Endothelial cell of umbilical vein (primary cell): ENCODE measurements at regions not wholly inside any gene's neighbourhood (a gene's known extent, or its start where the extent isn't known, plus 50 kb on each side); places are given as distances from the start of the nearest gene placed in this dataset.

Experiments used
- BruUV-seq: library from RNA; stranded (reverse); fragments of 400-500 nt; replicated peaks from 2 replicates; lab custom pipeline; 2021; lab: Mats Ljungman, UMichigan
- CTCF ChIA-PET: fragments of 300-600, 350-600 bp; sonication (Branson Sonifier 250); formaldehyde crosslinking; loops from one replicate; lab custom pipeline; 2021; ENCODE audit warnings: antibody characterized with exemption, inconsistent platforms; lab: Charles Lee
- POLR2A ChIA-PET: fragments of 300-600, 350-600 bp; sonication (Branson Sonifier 250); formaldehyde crosslinking; loops from one replicate; lab custom pipeline; 2021; ENCODE audit warnings: antibody characterized with exemption, inconsistent platforms; lab: Charles Lee
- DNase-seq: peaks from one replicate; pipeline ENCODE4 v3.0.0-alpha.2; 2011; ENCODE audit warnings: low read depth, low spot score
- FAIRE-seq: peaks from 2 replicates; lab custom pipeline; 2011; peaks lifted over from hg19 to GRCh38; lab: Jason Lieb, UNC
- H2AFZ ChIP-seq: 2 replicates; pipeline ENCODE4 v1.6.0; 2012; ENCODE audit warnings: low read depth, low read length, control low read depth, inconsistent platforms
- H3K27ac ChIP-seq: 2 replicates; pipeline ENCODE4 v1.5.1; 2011; ENCODE audit warnings: low read depth, mild to moderate bottlenecking, control low read depth, low read length, moderate library complexity; ENCODE audit not compliant: insufficient read depth
- H3K27me3 ChIP-seq, 2 experiments: 2 replicates each; pipeline versions ENCODE4 v1.6.0 to v1.6.1; 2011; ENCODE audit warnings: low read length in 2 of 2, mixed read lengths in 1 of 2; ENCODE audit not compliant: control insufficient read depth in 2 of 2, insufficient read depth in 2 of 2
- H3K36me3 ChIP-seq, 2 experiments: 2 replicates in 1 of 2; 3 replicates in 1 of 2; pipeline ENCODE4 v1.5.1; 2011; ENCODE audit warnings: low read length in 2 of 2, mild to moderate bottlenecking in 1 of 2, moderate library complexity in 1 of 2; ENCODE audit not compliant: control insufficient read depth in 2 of 2, insufficient read depth in 2 of 2; ENCODE audit errors: extremely low read depth in 1 of 2
- H3K4me1 ChIP-seq: 3 replicates; pipeline ENCODE4 v1.5.1; 2011; ENCODE audit warnings: mild to moderate bottlenecking, low read length; ENCODE audit not compliant: control insufficient read depth, insufficient read depth; ENCODE audit errors: extremely low read depth
- H3K4me2 ChIP-seq: 2 replicates; pipeline ENCODE4 v1.6.1; 2011; ENCODE audit warnings: low read length, control low read depth, mixed read lengths; ENCODE audit not compliant: insufficient read depth
- H3K4me3 ChIP-seq, 3 experiments: fragments of 200-600 bp in 1 of 3; sonication (generic), shearing (Covaris generic) in 1 of 3; replicated peaks in 1 of 3; 2 replicates each; pipeline ENCODE4 v1.5.1; 2011 to 2016; ENCODE audit warnings: control low read depth in 3 of 3, low read length in 3 of 3, mild to moderate bottlenecking in 2 of 3, inconsistent platforms in 1 of 3, low read depth in 1 of 3, moderate library complexity in 1 of 3; ENCODE audit not compliant: insufficient read depth in 1 of 3
- H3K79me2 ChIP-seq: 2 replicates; pipeline ENCODE4 v1.6.0; 2012; ENCODE audit warnings: low read length, inconsistent platforms; ENCODE audit not compliant: control insufficient read depth, insufficient read depth
- H3K9ac ChIP-seq: replicated peaks from 2 replicates; pipeline ENCODE3; 2011; ENCODE audit warnings: low read length, control low read depth; ENCODE audit not compliant: insufficient read depth; ENCODE audit errors: extremely low read depth
- H3K9me1 ChIP-seq: replicated peaks from 3 replicates; pipeline ENCODE4 v1.6.0; 2011; ENCODE audit warnings: mild to moderate bottlenecking, low read length; ENCODE audit not compliant: control insufficient read depth, insufficient read depth; ENCODE audit errors: extremely low read depth
- H3K9me3 ChIP-seq: replicated peaks from 2 replicates; pipeline ENCODE4 v1.5.1; 2012; ENCODE audit warnings: low read length, inconsistent platforms; ENCODE audit not compliant: control insufficient read depth, insufficient read depth
- H4K20me1 ChIP-seq: replicated peaks from 2 replicates; pipeline ENCODE3; 2011; ENCODE audit warnings: mild to moderate bottlenecking, low read length; ENCODE audit not compliant: control insufficient read depth, insufficient read depth; ENCODE audit errors: extremely low read depth
- EZH2 ChIP-seq: IDR thresholded peaks from 2 replicates; pipeline ENCODE4 v1.6.1; 2012; ENCODE audit warnings: borderline replicate concordance, low read depth, mild to moderate bottlenecking, moderate library complexity, low read length, inconsistent platforms; ENCODE audit not compliant: severe bottlenecking
- FOS ChIP-seq: IDR thresholded peaks from 2 replicates; pipeline ENCODE4 v1.6.1; 2011; ENCODE audit warnings: mild to moderate bottlenecking, low read length, moderate library complexity, borderline replicate concordance; ENCODE audit not compliant: insufficient read depth
- GATA2 ChIP-seq: IDR thresholded peaks from 2 replicates; pipeline ENCODE4 v1.7.0; 2011; ENCODE audit warnings: low read depth, mild to moderate bottlenecking, moderate library complexity, mixed read lengths, low read length; ENCODE audit not compliant: insufficient read length, insufficient read depth
- JUN ChIP-seq: IDR thresholded peaks from 2 replicates; pipeline ENCODE4 v1.6.1; 2011; ENCODE audit warnings: borderline replicate concordance, low read depth; ENCODE audit not compliant: insufficient read length, insufficient read depth
- MYC ChIP-seq: IDR thresholded peaks from one replicate; pipeline ENCODE4 v1.6.1; 2011; ENCODE audit warnings: mild to moderate bottlenecking, low read depth, low read length
- POLR2A ChIP-seq: IDR thresholded peaks from 2 replicates; pipeline ENCODE4 v1.6.1; 2012; ENCODE audit warnings: low read depth, mild to moderate bottlenecking, control low read depth, low read length
- POLR2AphosphoS5 ChIP-seq: IDR thresholded peaks from 2 replicates; pipeline ENCODE4 v1.6.1; 2012; ENCODE audit warnings: low read depth, mild to moderate bottlenecking, control low read depth, low read length, moderate library complexity; ENCODE audit not compliant: insufficient read depth
- dilution Hi-C: fragments of 300-500 bp; cut with MboI; formaldehyde crosslinking; loops from one replicate; pipeline ENCODE4 v1.15.0; 2019; ENCODE audit warnings: low sequenced_read_pairs; ENCODE audit not compliant: extremely low pct_ligation_motif_present
- intact Hi-C: fragments of 100-400 bp; cut with micrococcal nuclease; formaldehyde crosslinking; loops from one replicate; pipeline ENCODE4 v1.10.0; 2022
- TF ChIP-seq, protein P1 (sequence below): IDR thresholded peaks from 2 replicates; pipeline ENCODE4 v1.6.1; 2011; ENCODE audit not compliant: insufficient read depth, insufficient read length
- TF ChIP-seq, protein P2 (sequence below), 2 donors: IDR thresholded peaks; 1 replicate in 1 of 2; 2 replicates in 1 of 2; pipeline ENCODE4 v1.5.1; 2011; ENCODE audit warnings: low read length in 2 of 2, mild to moderate bottlenecking in 2 of 2, moderate library complexity in 2 of 2, control low read depth in 1 of 2, inconsistent platforms in 1 of 2, low read depth in 1 of 2; ENCODE audit not compliant: insufficient read depth in 1 of 2; ENCODE audit errors: extremely low read depth in 1 of 2

DNA sequence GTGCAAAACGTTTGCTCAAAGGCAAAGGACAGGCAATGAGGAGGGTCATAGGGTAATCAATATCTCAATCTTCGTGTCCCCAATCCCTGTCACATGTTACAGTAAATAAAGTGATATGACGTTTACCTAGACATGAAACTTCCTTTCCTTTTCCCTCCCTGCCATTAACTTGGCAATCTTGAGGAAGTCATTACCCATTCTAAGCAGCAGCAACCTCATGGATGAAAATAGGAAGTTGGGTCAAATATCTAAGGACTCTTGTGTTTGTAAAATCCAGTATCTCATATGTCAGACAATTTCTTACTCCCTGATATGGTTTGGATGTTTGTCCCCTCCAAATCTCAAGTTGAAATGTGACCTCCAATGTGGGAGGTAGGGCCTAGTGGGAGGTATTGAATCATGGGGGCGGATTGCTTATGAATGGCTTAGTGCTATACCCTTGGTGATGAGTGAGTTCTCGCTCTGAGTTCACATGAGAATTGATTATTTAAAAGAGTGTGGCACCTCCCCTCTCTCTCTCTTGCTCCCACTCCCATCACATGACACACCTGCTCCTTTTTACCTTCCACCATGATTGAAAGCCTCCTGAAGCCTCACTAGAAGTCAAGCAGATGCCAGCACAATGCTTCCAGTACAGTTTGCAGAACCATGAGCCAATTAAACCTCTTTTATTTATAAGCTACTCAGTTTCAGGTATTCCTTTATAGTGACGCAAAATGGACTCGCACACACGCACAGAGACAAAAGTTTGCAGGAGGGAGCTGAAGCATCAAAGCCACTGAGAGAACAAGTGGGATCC lies 545.9 kb upstream of the JARID2 start:
- no peak for FAIRE-seq
- intact Hi-C loops (no loop called here), dilution Hi-C loops (no loop called here)
- Histone ChIP-seq H2AFZ (no peak overlapping the region), H3K9ac (no peak overlapping the region), H3K36me3 (no peaks in the 10 kb centered on the region), H3K4me2 (no peak overlapping the region), H3K79me2 (no peaks in the 10 kb centered on the region), H3K4me3 (no peak overlapping the region), H3K9me1 (no peaks in the 10 kb centered on the region), H4K20me1 (no peaks in the 10 kb centered on the region), H3K27ac (no peak overlapping the region), H3K27me3 (no peaks in the 10 kb centered on the region), H3K9me3 (peaks cover 2% of the 10 kb centered on the region), H3K4me1 (no peaks in the 10 kb centered on the region)
- TF ChIP-seq GATA2 = no peak
- TF ChIP-seq FOS = no peak
- no peak for TF ChIP-seq EZH2
- no peak for TF ChIP-seq POLR2AphosphoS5
- no peak for TF ChIP-seq MYC
- TF ChIP-seq, protein P1, sequence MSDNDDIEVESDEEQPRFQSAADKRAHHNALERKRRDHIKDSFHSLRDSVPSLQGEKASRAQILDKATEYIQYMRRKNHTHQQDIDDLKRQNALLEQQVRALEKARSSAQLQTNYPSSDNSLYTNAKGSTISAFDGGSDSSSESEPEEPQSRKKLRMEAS = no peak
- no peak for TF ChIP-seq JUN
- no peak for DNase-seq
- ChIA-PET POLR2A (no interaction called here), CTCF (no interaction called here)
- BruUV-seq = no TSS peak

DNA sequence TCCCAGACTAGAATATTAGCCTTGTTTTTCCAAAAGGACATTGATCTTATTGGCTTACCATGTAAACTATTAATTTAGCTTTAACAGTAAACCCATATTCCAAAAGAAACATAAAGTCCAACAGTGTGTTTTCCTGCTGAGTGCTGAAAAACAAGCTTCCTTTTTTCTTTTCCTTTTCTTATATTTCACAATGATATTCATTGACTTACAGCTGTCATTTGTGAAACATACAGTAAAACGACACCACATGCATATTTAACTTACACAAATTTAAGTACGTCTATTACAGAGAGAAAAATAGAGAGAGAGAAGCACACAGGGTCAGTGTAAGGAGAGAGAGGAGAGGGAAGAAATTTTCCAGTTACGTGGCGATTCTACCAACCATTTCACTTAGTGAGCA lies 543.9 kb upstream of the JARID2 start:
- no peaks in the 10 kb centered on the region for H3K4me1 ChIP-seq
- TF ChIP-seq JUN (no peak), EZH2 (no peak), MYC (no peak), POLR2A (no peak), POLR2AphosphoS5 (no peak), GATA2 (no peak), FOS (no peak)
- TF ChIP-seq, protein P2, sequence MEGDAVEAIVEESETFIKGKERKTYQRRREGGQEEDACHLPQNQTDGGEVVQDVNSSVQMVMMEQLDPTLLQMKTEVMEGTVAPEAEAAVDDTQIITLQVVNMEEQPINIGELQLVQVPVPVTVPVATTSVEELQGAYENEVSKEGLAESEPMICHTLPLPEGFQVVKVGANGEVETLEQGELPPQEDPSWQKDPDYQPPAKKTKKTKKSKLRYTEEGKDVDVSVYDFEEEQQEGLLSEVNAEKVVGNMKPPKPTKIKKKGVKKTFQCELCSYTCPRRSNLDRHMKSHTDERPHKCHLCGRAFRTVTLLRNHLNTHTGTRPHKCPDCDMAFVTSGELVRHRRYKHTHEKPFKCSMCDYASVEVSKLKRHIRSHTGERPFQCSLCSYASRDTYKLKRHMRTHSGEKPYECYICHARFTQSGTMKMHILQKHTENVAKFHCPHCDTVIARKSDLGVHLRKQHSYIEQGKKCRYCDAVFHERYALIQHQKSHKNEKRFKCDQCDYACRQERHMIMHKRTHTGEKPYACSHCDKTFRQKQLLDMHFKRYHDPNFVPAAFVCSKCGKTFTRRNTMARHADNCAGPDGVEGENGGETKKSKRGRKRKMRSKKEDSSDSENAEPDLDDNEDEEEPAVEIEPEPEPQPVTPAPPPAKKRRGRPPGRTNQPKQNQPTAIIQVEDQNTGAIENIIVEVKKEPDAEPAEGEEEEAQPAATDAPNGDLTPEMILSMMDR (IDR thresholded peaks at IDR 0.05; ENCODE audit: extremely low read depth in 1 of 2, insufficient read depth in 1 of 2, low read depth in 1 of 2, low read length in 2 of 2) = no peak
- TF ChIP-seq, protein P1 = no peak
- ChIA-PET POLR2A (no interaction called here), CTCF (no interaction called here)
- H3K9me1 ChIP-seq = no peaks in the 10 kb centered on the region
- no peaks in the 10 kb centered on the region for H3K9me3 ChIP-seq
- H3K4me3 ChIP-seq = no peak overlapping the region
- DNase-seq = no peak
- H3K27me3 ChIP-seq = no peaks in the 10 kb centered on the region
- H3K9ac ChIP-seq = no peak overlapping the region
- H3K4me2 ChIP-seq = no peak overlapping the region
- dilution Hi-C loops (no loop called here), intact Hi-C loops (no loop called here)
- no peaks in the 10 kb centered on the region for H3K79me2 ChIP-seq
- no peaks in the 10 kb centered on the region for H4K20me1 ChIP-seq
- FAIRE-seq = no peak
- no peak overlapping the region for H2AFZ ChIP-seq
- no TSS peak for BruUV-seq
- no peaks in the 10 kb centered on the region for H3K36me3 ChIP-seq
- H3K27ac ChIP-seq = no peak overlapping the region
